Neural cell (in vitro differentiated cells): ENCODE measurements at regions not wholly inside any gene's neighbourhood (a gene's known extent, or its start where the extent isn't known, plus 50 kb on each side); places are given as distances from the start of the nearest gene placed in this dataset.

Source experiments
- H2AFZ ChIP-seq: fragments of 200-600, 300-800 bp; sonication (generic), shearing (Covaris generic); 2 replicates; pipeline ENCODE4 v1.6.0; 2014; ENCODE audit warnings: low read depth, mild to moderate bottlenecking, antibody characterized with exemption, low read length, moderate library complexity
- H3F3A ChIP-seq: fragments of 200-600 bp; shearing (Covaris generic); 2 replicates; pipeline ENCODE4 v1.6.1; 2016; ENCODE audit warnings: mild to moderate bottlenecking, moderate library complexity, mixed read lengths, antibody characterized with exemption, low read length; ENCODE audit not compliant: insufficient read depth, poor library complexity, severe bottlenecking
- H3K27ac ChIP-seq: fragments of 200-600, 300-800 bp; sonication (generic), shearing (Covaris generic); 2 replicates; pipeline ENCODE4 v1.5.1; 2014; ENCODE audit warnings: mild to moderate bottlenecking, low read length, moderate library complexity
- H3K27me3 ChIP-seq: fragments of 300-800, 200-600 bp; sonication (generic), shearing (Covaris generic); 2 replicates; pipeline ENCODE4 v1.6.0; 2014; ENCODE audit warnings: mild to moderate bottlenecking, low read depth, low read length, moderate library complexity; ENCODE audit not compliant: insufficient read depth
- H3K36me3 ChIP-seq: fragments of 300-800, 200-600 bp; sonication (generic), shearing (Covaris generic); 2 replicates; pipeline ENCODE4 v1.5.1; 2014; ENCODE audit warnings: mild to moderate bottlenecking, antibody characterized with exemption, low read length, moderate library complexity; ENCODE audit not compliant: insufficient read depth
- H3K4me2 ChIP-seq: fragments of 300-800, 200-600 bp; sonication (generic), shearing (Covaris generic); 2 replicates; pipeline ENCODE4 v1.6.0; 2014; ENCODE audit warnings: mild to moderate bottlenecking, low read length
- H3K4me3 ChIP-seq: fragments of 300-800, 200-600 bp; sonication (generic), shearing (Covaris generic); 2 replicates; pipeline ENCODE4 v1.5.1; 2014; ENCODE audit warnings: mild to moderate bottlenecking, low read length, moderate library complexity
- H3K79me2 ChIP-seq: fragments of 200-600 bp; shearing (Covaris generic); replicated peaks from 2 replicates; pipeline ENCODE4 v1.6.0; 2014; ENCODE audit warnings: mild to moderate bottlenecking, low read length, moderate library complexity; ENCODE audit not compliant: insufficient read depth
- H3K9ac ChIP-seq: fragments of 300-800, 200-600 bp; sonication (generic), shearing (Covaris generic); 2 replicates; pipeline ENCODE4 v1.6.1; 2016; ENCODE audit warnings: mild to moderate bottlenecking, low read length, mixed read lengths
- H3K9me2 ChIP-seq: fragments of 200-600 bp; shearing (Covaris generic); 2 replicates; pipeline ENCODE4 v1.6.1; 2016; ENCODE audit warnings: mild to moderate bottlenecking, low read length, mixed read lengths; ENCODE audit not compliant: insufficient read depth
- H3K9me3 ChIP-seq: fragments of 200-600, 300-800 bp; sonication (generic), shearing (Covaris generic); 2 replicates; pipeline ENCODE4 v1.6.1; 2016; ENCODE audit warnings: mild to moderate bottlenecking, mixed run types, low read length, moderate library complexity, mixed read lengths
- H4K20me1 ChIP-seq: fragments of 200-600 bp; shearing (Covaris generic); 2 replicates; pipeline ENCODE4 v1.6.1; 2016; ENCODE audit warnings: mild to moderate bottlenecking, mixed run types; ENCODE audit not compliant: insufficient read depth
- EP300 ChIP-seq: fragments of 450-650 bp; conservative IDR thresholded peaks from 2 replicates; pipeline ENCODE4 v1.6.1; 2014; ENCODE audit warnings: antibody characterized with exemption, mild to moderate bottlenecking, moderate library complexity; ENCODE audit not compliant: poor library complexity, severe bottlenecking
- EZH2 ChIP-seq: fragments of 200-600, 300-800 bp; shearing (Covaris generic), sonication (generic); IDR thresholded peaks from 2 replicates; pipeline ENCODE4 v1.6.1; 2014; ENCODE audit warnings: antibody characterized with exemption, low read length, borderline replicate concordance, mild to moderate bottlenecking; ENCODE audit not compliant: insufficient read depth, poor library complexity, severe bottlenecking
- MXI1 ChIP-seq: fragments of 450-650 bp; conservative IDR thresholded peaks from 2 replicates; pipeline ENCODE4 v1.6.1; 2014; ENCODE audit warnings: antibody characterized with exemption, mild to moderate bottlenecking; ENCODE audit not compliant: poor library complexity, severe bottlenecking
- POLR2AphosphoS5 ChIP-seq: IDR thresholded peaks from 2 replicates; pipeline ENCODE4 v1.6.1; 2012
- RAD21 ChIP-seq: fragments of 450-650 bp; conservative IDR thresholded peaks from 2 replicates; pipeline ENCODE4 v1.6.1; 2014; ENCODE audit warnings: antibody characterized with exemption, mild to moderate bottlenecking, moderate library complexity
- SMC3 ChIP-seq: fragments of 450-650 bp; conservative IDR thresholded peaks from 2 replicates; pipeline ENCODE4 v1.6.1; 2014; ENCODE audit warnings: antibody characterized with exemption, mild to moderate bottlenecking, moderate library complexity; ENCODE audit not compliant: poor library complexity
- TAF1 ChIP-seq: IDR thresholded peaks from 2 replicates; pipeline ENCODE4 v1.6.1; 2012; ENCODE audit warnings: low read depth
- TF ChIP-seq, protein P1 (sequence below): fragments of 450-650 bp; IDR thresholded peaks from 2 replicates; pipeline ENCODE4 v1.5.1; 2014; ENCODE audit warnings: antibody characterized with exemption, mild to moderate bottlenecking, moderate library complexity; ENCODE audit not compliant: poor library complexity, severe bottlenecking
- TF ChIP-seq, protein P2 (sequence below): IDR thresholded peaks from 2 replicates; pipeline ENCODE4 v1.6.1; 2012; ENCODE audit warnings: borderline replicate concordance

DNA sequence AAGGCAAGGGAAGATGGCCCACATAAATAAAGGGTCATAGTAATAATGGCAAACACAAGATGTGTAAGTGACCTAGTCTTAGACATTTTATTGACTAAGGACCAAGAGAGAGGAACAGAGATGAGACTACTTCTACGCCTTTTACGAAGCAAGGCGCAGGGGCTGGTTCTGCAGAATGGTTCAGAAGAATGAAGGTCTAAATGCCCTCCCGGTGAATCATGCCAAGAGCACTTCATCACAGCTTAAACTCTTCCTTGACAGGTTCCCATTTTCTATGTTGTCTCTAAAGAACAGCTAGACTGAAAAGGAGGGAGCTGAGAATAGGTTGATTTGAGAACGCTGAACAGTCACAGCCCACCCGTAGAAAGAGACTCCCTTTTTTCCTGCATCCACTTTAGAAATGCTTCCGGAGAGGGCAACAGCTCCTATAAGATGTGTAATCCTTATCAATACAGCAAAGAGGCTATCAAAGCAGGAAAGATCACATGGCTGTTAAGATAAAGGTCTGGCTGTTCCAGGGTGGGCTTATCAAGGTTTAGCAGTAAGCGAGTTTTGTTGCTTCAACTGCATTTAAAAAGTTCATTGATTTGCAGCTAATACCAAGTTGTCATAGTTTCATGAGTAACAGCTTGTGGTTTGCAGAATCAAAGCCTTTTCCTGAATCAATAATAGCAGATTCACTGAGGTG, 93.4 kb upstream of the AUTS2 start:
- Histone ChIP-seq H3F3A (no peaks in the 10 kb centered on the region), H2AFZ (no peak overlapping the region), H3K36me3 (no peaks in the 10 kb centered on the region), H3K27me3 (no peaks in the 10 kb centered on the region), H3K4me3 (no peak overlapping the region), H4K20me1 (no peaks in the 10 kb centered on the region), H3K9ac (no peak overlapping the region), H3K9me2 (no peaks in the 10 kb centered on the region), H3K79me2 (no peaks in the 10 kb centered on the region), H3K27ac (no peak overlapping the region), H3K4me2 (no peak overlapping the region), H3K9me3 (no peaks in the 10 kb centered on the region)
- TF ChIP-seq TAF1: no peak
- TF ChIP-seq MXI1: no peak
- TF ChIP-seq, protein P1, sequence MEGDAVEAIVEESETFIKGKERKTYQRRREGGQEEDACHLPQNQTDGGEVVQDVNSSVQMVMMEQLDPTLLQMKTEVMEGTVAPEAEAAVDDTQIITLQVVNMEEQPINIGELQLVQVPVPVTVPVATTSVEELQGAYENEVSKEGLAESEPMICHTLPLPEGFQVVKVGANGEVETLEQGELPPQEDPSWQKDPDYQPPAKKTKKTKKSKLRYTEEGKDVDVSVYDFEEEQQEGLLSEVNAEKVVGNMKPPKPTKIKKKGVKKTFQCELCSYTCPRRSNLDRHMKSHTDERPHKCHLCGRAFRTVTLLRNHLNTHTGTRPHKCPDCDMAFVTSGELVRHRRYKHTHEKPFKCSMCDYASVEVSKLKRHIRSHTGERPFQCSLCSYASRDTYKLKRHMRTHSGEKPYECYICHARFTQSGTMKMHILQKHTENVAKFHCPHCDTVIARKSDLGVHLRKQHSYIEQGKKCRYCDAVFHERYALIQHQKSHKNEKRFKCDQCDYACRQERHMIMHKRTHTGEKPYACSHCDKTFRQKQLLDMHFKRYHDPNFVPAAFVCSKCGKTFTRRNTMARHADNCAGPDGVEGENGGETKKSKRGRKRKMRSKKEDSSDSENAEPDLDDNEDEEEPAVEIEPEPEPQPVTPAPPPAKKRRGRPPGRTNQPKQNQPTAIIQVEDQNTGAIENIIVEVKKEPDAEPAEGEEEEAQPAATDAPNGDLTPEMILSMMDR: no peak
- no peak for TF ChIP-seq RAD21
- TF ChIP-seq POLR2AphosphoS5: no peak
- no peak for TF ChIP-seq EP300
- TF ChIP-seq, protein P2, sequence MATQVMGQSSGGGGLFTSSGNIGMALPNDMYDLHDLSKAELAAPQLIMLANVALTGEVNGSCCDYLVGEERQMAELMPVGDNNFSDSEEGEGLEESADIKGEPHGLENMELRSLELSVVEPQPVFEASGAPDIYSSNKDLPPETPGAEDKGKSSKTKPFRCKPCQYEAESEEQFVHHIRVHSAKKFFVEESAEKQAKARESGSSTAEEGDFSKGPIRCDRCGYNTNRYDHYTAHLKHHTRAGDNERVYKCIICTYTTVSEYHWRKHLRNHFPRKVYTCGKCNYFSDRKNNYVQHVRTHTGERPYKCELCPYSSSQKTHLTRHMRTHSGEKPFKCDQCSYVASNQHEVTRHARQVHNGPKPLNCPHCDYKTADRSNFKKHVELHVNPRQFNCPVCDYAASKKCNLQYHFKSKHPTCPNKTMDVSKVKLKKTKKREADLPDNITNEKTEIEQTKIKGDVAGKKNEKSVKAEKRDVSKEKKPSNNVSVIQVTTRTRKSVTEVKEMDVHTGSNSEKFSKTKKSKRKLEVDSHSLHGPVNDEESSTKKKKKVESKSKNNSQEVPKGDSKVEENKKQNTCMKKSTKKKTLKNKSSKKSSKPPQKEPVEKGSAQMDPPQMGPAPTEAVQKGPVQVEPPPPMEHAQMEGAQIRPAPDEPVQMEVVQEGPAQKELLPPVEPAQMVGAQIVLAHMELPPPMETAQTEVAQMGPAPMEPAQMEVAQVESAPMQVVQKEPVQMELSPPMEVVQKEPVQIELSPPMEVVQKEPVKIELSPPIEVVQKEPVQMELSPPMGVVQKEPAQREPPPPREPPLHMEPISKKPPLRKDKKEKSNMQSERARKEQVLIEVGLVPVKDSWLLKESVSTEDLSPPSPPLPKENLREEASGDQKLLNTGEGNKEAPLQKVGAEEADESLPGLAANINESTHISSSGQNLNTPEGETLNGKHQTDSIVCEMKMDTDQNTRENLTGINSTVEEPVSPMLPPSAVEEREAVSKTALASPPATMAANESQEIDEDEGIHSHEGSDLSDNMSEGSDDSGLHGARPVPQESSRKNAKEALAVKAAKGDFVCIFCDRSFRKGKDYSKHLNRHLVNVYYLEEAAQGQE: no peak
- no peak for TF ChIP-seq EZH2
- no peak for TF ChIP-seq SMC3

DNA sequence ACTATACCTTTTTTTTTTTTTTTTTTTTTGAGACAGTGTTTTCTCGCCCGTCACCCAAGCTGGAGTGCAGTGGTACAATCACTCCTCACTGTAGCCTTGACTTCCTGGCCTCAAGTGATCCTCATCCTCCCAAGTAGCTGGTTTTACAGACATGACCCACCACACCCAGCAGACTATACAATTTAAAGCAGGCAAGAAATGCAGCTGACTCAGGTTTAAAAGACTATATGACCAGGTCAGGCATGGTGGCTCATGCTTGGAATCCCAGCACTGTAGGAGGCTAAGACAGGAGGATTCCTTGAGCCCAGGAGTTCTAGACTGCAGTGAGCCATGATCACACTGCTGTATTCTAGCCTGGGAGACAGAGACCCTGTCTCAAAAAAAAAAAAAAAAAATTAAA, 89.5 kb upstream of the AUTS2 start:
- no peak overlapping the region for H3K4me3 ChIP-seq
- no peak overlapping the region for H3K27ac ChIP-seq
- no peak for TF ChIP-seq POLR2AphosphoS5
- no peak for TF ChIP-seq SMC3
- no peak for TF ChIP-seq RAD21
- TF ChIP-seq EP300: no peak
- no peak for TF ChIP-seq TAF1
- TF ChIP-seq, protein P2: no peak
- no peaks in the 10 kb centered on the region for H3K27me3 ChIP-seq
- no peak overlapping the region for H3K4me2 ChIP-seq
- no peaks in the 10 kb centered on the region for H3F3A ChIP-seq
- no peaks in the 10 kb centered on the region for H3K36me3 ChIP-seq
- H3K79me2 ChIP-seq: no peaks in the 10 kb centered on the region
- no peaks in the 10 kb centered on the region for H3K9me2 ChIP-seq
- H4K20me1 ChIP-seq: no peaks in the 10 kb centered on the region
- no peaks in the 10 kb centered on the region for H3K9me3 ChIP-seq
- no peak overlapping the region for H2AFZ ChIP-seq
- no peak overlapping the region for H3K9ac ChIP-seq
